CD14-positive monocyte (primary cell): ENCODE measurements at regions not wholly inside any gene's neighbourhood (a gene's known extent, or its start where the extent isn't known, plus 50 kb on each side); places are given as distances from the start of the nearest gene placed in this dataset.

Experiments used
- DNase-seq, 3 donors: peaks; one replicate each; pipeline ENCODE4 v3.0.0-alpha.2; 2011 to 2022
- H2AFZ ChIP-seq: 2 replicates; pipeline ENCODE4 v1.6.0; 2012; ENCODE audit warnings: mild to moderate bottlenecking, low read depth, low read length, inconsistent platforms; ENCODE audit not compliant: insufficient read depth, poor library complexity, severe bottlenecking
- H3K27ac ChIP-seq, 2 donors: 1 replicate in 1 of 2; 2 replicates in 1 of 2; pipeline ENCODE4 v1.5.1; 2012 to 2013; ENCODE audit warnings: low read length in 2 of 2, control low read depth in 1 of 2, inconsistent platforms in 1 of 2, low read depth in 1 of 2, mild to moderate bottlenecking in 1 of 2
- H3K27me3 ChIP-seq, 2 donors: one replicate each; pipeline versions ENCODE4 v1.6.0 to v1.6.1; 2011 to 2013; ENCODE audit warnings: low read length in 2 of 2; ENCODE audit not compliant: control insufficient read depth in 2 of 2, insufficient read depth in 2 of 2
- H3K36me3 ChIP-seq, 2 donors: replicated peaks in 1 of 2; 1 replicate in 1 of 2; 2 replicates in 1 of 2; pipeline versions ENCODE4 v1.5.1 to v1.6.1; 2012 to 2013; ENCODE audit warnings: low read length in 2 of 2, control low read depth in 1 of 2, inconsistent platforms in 1 of 2, mild to moderate bottlenecking in 1 of 2; ENCODE audit not compliant: insufficient read depth in 2 of 2, control insufficient read depth in 1 of 2
- H3K4me1 ChIP-seq, 2 donors: 1 replicate in 1 of 2; 2 replicates in 1 of 2; pipeline versions ENCODE4 v1.5.1 to v1.6.1; 2012 to 2013; ENCODE audit warnings: low read length in 2 of 2, control low read depth in 1 of 2, inconsistent platforms in 1 of 2, mild to moderate bottlenecking in 1 of 2, moderate library complexity in 1 of 2; ENCODE audit not compliant: insufficient read depth in 2 of 2, control insufficient read depth in 1 of 2
- H3K4me2 ChIP-seq: replicated peaks from 2 replicates; pipeline ENCODE3; 2012; ENCODE audit warnings: low read length, moderate library complexity, mild to moderate bottlenecking; ENCODE audit not compliant: poor library complexity, severe bottlenecking; ENCODE audit errors: extremely low read depth
- H3K4me3 ChIP-seq, 3 experiments: fragments of 200-600 bp in 1 of 3; sonication (generic) in 1 of 3; replicated peaks in 1 of 3; 1 replicate in 2 of 3; 2 replicates in 1 of 3; pipeline ENCODE4 v1.5.1; 2011 to 2013; ENCODE audit warnings: low read length in 3 of 3, mild to moderate bottlenecking in 3 of 3, control low read depth in 2 of 3, low read depth in 2 of 3, inconsistent platforms in 1 of 3, moderate library complexity in 1 of 3
- H3K79me2 ChIP-seq: 2 replicates; pipeline ENCODE4 v1.6.0; 2012; ENCODE audit warnings: mild to moderate bottlenecking, control low read depth, inconsistent platforms, low read length, moderate library complexity; ENCODE audit not compliant: insufficient read depth
- H3K9ac ChIP-seq: 2 replicates; pipeline ENCODE4 v1.6.0; 2017; ENCODE audit warnings: low read length, mild to moderate bottlenecking; ENCODE audit not compliant: insufficient read depth, poor library complexity, severe bottlenecking
- H3K9me3 ChIP-seq, 2 donors: replicated peaks in 1 of 2; 1 replicate in 1 of 2; 2 replicates in 1 of 2; pipeline versions ENCODE4 v1.5.1 to v1.6.1; 2012 to 2013; ENCODE audit warnings: low read length in 2 of 2, control low read depth in 1 of 2; ENCODE audit not compliant: control insufficient read depth in 1 of 2, insufficient read depth in 1 of 2
- H4K20me1 ChIP-seq: 2 replicates; pipeline ENCODE4 v1.6.0; 2012; ENCODE audit warnings: mild to moderate bottlenecking, low read length, control low read depth, moderate library complexity; ENCODE audit not compliant: insufficient read depth
- H3K27ac Mint-ChIP-seq, 7 donors: one replicate each; pipeline ENCODE4 v1.8.0; 2020; ENCODE audit warnings: mild to moderate bottlenecking in 7 of 7, mixed read lengths in 7 of 7, moderate library complexity in 6 of 7, inconsistent platforms in 2 of 7
- H3K27me3 Mint-ChIP-seq, 3 donors: one replicate each; pipeline ENCODE4 v1.8.0; 2021 to 2022; ENCODE audit warnings: low read depth in 3 of 3, mild to moderate bottlenecking in 3 of 3, mixed read lengths in 3 of 3, moderate library complexity in 3 of 3, inconsistent platforms in 1 of 3
- H3K36me3 Mint-ChIP-seq, 2 donors: one replicate each; pipeline ENCODE4 v1.8.0; 2020; ENCODE audit warnings: mixed read lengths in 2 of 2, inconsistent platforms in 1 of 2, mild to moderate bottlenecking in 1 of 2
- H3K4me1 Mint-ChIP-seq: one replicate; pipeline ENCODE4 v1.8.0; 2020; ENCODE audit warnings: mild to moderate bottlenecking, mixed read lengths
- H3K4me3 Mint-ChIP-seq, 2 donors: one replicate each; pipeline ENCODE4 v1.8.0; 2020; ENCODE audit warnings: mild to moderate bottlenecking in 2 of 2, mixed read lengths in 2 of 2, moderate library complexity in 1 of 2
- H3K9me3 Mint-ChIP-seq, 7 donors: one replicate each; pipeline ENCODE4 v1.8.0; 2020 to 2022; ENCODE audit warnings: mixed read lengths in 7 of 7, mild to moderate bottlenecking in 6 of 7, moderate library complexity in 6 of 7, inconsistent platforms in 2 of 7
- CTCF ChIP-seq: fragments of 200-600 bp; IDR thresholded peaks from one replicate; pipeline ENCODE4 v1.8.0; 2022; ENCODE audit warnings: antibody characterized with exemption, mild to moderate bottlenecking
- WGBS: methylation state at CpG from one replicate; pipeline ENCODE4 v1.1.5; 2013; ENCODE audit warnings: missing lambda C conversion rate; ENCODE audit not compliant: insufficient coverage; 5-methylcytosine and 5-hydroxymethylcytosine counted together
- intact Hi-C, 2 donors: fragments of 100-400 bp; cut with micrococcal nuclease; formaldehyde crosslinking; loops; one replicate each; pipeline versions ENCODE4 v1.15.0 to v1.15.1; 2023

DNA sequence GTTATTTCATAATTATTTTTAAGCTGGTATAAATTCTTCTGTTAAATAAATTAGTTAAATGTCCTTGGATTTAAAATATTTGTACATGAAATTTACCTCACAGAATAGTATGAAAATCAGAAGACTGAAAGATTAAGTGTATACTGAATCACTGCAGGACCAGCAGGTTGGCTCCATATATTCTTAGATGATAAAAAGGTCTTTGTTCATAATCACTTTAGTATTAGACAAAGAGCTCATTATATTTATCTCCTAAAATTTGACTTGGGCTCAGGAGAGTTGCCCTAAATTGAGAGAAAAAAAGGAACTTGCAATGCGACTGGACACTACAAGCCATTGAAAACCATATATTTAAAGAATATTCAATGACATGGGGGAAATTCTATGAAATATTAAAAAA is 766.4 kb upstream of the CITED2 start:
- Mint-ChIP-seq H3K27ac (no peak overlapping the region), H3K4me1 (no peaks in the 10 kb centered on the region), H3K27me3 (peaks cover 0 to 3% (median 0%) of the 10 kb centered on the region in 3 donors), H3K9me3 (peaks cover 0 to 7% (median 3%) of the 10 kb centered on the region in 7 donors), H3K4me3 (no peak overlapping the region), H3K36me3 (no peaks in the 10 kb centered on the region)
- H2AFZ ChIP-seq, result no peak overlapping the region
- H3K9ac ChIP-seq, result no peak overlapping the region
- H3K4me1 ChIP-seq, result no peaks in the 10 kb centered on the region
- no peak overlapping the region for H3K4me3 ChIP-seq
- no peaks in the 10 kb centered on the region for H3K36me3 ChIP-seq
- H3K79me2 ChIP-seq, result no peaks in the 10 kb centered on the region
- intact Hi-C loops, result no loop called here
- TF ChIP-seq CTCF, result no peak
- no CpG with 5 or more reads among the region's 1 CpG for WGBS
- no peaks in the 10 kb centered on the region for H4K20me1 ChIP-seq
- no peaks in the 10 kb centered on the region for H3K27me3 ChIP-seq
- no peak overlapping the region for H3K4me2 ChIP-seq
- H3K9me3 ChIP-seq, result no peaks in the 10 kb centered on the region
- DNase-seq, result no peak
- H3K27ac ChIP-seq, result no peak overlapping the region

DNA sequence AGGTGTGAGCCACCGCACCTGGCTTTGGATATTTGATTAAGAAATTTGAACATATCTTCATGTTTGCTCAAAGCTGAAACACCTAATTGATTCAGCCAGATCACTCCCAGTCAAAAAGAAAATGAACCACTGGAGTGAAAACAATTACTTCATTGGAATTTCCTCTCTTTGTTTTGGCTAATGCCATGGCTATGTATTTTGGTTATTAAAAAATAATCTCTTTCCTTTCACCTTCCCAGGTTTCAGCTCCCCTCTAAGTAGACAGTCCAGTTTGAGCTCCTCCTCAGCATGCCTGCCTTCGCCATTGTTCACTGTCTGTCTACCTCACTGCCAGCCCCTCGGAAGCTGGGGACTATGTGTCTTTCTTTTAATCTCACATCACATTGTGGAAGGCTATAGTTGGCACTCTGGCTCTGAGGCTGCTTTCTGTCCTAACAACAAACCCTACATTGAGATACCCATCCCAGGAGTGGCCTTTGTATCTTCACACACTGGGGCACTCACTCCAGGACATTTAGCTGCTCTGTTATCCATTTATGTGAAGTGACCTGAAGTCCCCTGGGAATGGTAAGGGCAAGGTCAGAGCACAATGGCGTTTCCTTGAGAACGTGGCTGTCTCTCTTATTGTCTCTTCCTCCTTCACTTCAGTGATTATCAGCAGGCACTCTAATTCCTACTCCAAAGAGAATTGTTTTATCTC is 764.0 kb upstream of the CITED2 start:
- no peak for DNase-seq
- no peak overlapping the region for H2AFZ ChIP-seq

More for the DNA sequence above, 764.0 kb upstream of the CITED2 start:
- H3K36me3 Mint-ChIP-seq, result no peaks in the 10 kb centered on the region
- no peaks in the 10 kb centered on the region for H4K20me1 ChIP-seq
- intact Hi-C loops, result no loop called here
- H3K27ac ChIP-seq, result no peak overlapping the region
- H3K4me3 ChIP-seq, result no peak overlapping the region
- H3K27me3 ChIP-seq, result no peaks in the 10 kb centered on the region
- H3K4me1 ChIP-seq, result no peaks in the 10 kb centered on the region
- no peak overlapping the region for H3K4me3 Mint-ChIP-seq
- no peaks in the 10 kb centered on the region for H3K79me2 ChIP-seq
- H3K9ac ChIP-seq, result no peak overlapping the region
- H3K27ac Mint-ChIP-seq, result peak overlapping the region in 1 of 7 donors; percentile 33
- peaks cover 0 to 15% (median 4%) of the 10 kb centered on the region in 7 donors for H3K9me3 Mint-ChIP-seq
- H3K4me2 ChIP-seq, result no peak overlapping the region
- no peaks in the 10 kb centered on the region for H3K36me3 ChIP-seq
- H3K27me3 Mint-ChIP-seq, result peaks cover 0 to 3% (median 0%) of the 10 kb centered on the region in 3 donors
- no peaks in the 10 kb centered on the region for H3K9me3 ChIP-seq
- H3K4me1 Mint-ChIP-seq, result no peaks in the 10 kb centered on the region
- TF ChIP-seq CTCF, result no peak
- 100% methylated on average over 3 of the region's 5 CpGs for WGBS
